Epithelial cell of esophagus (primary cell): ENCODE measurements at regions not wholly inside any gene's neighbourhood (a gene's known extent, or its start where the extent isn't known, plus 50 kb on each side); places are given as distances from the start of the nearest gene placed in this dataset.

Experiments used
- DNase-seq: peaks from one replicate; pipeline ENCODE4 v3.0.0; 2010; ENCODE audit warnings: low read depth
- H3K4me3 ChIP-seq: 2 replicates; pipeline ENCODE4 v1.5.1; 2011; ENCODE audit warnings: mild to moderate bottlenecking, low read length, control low read depth
- CTCF ChIP-seq: IDR thresholded peaks from 2 replicates; pipeline ENCODE4 v1.5.1; 2011; ENCODE audit warnings: low read depth, mild to moderate bottlenecking, low read length, control low read depth, inconsistent platforms; ENCODE audit not compliant: insufficient read depth; ENCODE audit errors: missing control alignments

DNA sequence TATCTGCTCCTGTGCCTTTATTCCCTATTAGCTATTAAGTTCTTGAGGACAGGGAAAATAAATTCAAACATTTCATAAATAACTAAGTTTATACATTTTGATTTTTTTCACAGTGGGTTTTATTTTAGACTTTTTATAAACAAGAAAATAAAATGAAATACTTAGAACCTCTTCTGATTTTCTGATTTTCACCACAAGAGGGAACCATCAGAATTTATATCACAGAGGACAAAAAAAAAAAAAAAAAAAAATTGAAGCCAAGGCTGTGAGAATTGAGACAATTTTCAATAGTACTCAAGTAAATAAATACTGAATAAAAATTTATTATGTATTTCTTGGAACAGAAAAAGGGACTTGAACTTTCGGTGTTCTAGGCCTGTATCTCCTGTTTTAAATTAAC lies 288.1 kb downstream of the SH3BGRL start:
- DNase-seq = peak; percentile 1
- H3K4me3 ChIP-seq = no peak overlapping the region
- no peak for TF ChIP-seq CTCF

- TF ChIP-seq CTCF = no peak
- no peak overlapping the region for H3K4me3 ChIP-seq
- DNase-seq = no peak
These were observed 326.1 kb downstream of the SH3BGRL start for GRCh38 chrX:81527881-81528440.

- DNase-seq = no peak
- H3K4me3 ChIP-seq = no peak overlapping the region
- TF ChIP-seq CTCF = no peak
These were observed 335.8 kb downstream of the SH3BGRL start for GRCh38 chrX:81537723-81538122.

GRCh38 chrX:81542255-81542654 lies 340.4 kb downstream of the SH3BGRL start:
- H3K4me3 ChIP-seq = no peak overlapping the region
- TF ChIP-seq CTCF = no peak
- no peak for DNase-seq

GRCh38 chrX:81556880-81557279 lies 355.0 kb downstream of the SH3BGRL start:
- H3K4me3 ChIP-seq = no peak overlapping the region
- no peak for TF ChIP-seq CTCF
- no peak for DNase-seq

GRCh38 chrX:81564851-81565250 lies 362.9 kb downstream of the SH3BGRL start:
- no peak for TF ChIP-seq CTCF
- DNase-seq = no peak
- H3K4me3 ChIP-seq = no peak overlapping the region

- H3K4me3 ChIP-seq = no peak overlapping the region
- no peak for DNase-seq
- TF ChIP-seq CTCF = no peak
These were observed 375.1 kb downstream of the SH3BGRL start for GRCh38 chrX:81577028-81577427.
